ENCODE measurements at regions not wholly inside any gene's neighbourhood (a gene's known extent, or its start where the extent isn't known, plus 50 kb on each side); places are given as distances from the start of the nearest gene placed in this dataset.

DNA sequence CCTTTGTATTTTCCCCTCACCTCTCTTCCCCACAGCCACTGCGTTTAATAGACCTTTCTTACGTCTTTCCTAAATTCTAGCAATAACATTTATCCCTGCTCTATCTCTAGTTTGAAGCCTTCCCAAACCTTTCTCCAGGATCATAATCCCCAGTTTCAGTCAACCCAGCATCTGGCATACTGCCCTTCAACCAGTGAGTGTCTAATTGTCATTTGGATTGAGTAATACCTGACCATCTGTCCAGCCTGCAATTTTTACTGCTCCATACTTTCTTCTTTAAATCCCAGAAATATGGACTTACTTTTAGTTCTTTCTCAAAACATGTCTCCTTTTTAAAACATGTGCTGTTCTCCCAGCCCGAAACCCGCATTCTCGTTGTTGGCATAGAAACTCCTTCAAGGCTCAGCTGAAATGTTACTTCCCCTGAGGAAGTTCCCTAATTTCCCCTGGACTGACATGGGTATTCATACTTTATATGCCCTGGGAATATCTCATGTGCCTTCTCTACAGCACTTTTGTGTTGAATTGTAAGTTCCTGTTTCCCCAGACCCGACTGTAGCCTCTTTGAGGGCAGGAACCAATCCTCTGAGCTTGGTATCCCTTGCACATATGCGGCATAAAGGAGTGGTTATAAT, 65.1 kb upstream of the ETV6 start:
- TF ChIP-seq CTCF (IDR thresholded peaks at IDR 0.05) (no peak), POLR2A (IDR thresholded peaks at IDR 0.05) (no peak)
